ENCODE measurements at regions not wholly inside any gene's neighbourhood (a gene's known extent, or its start where the extent isn't known, plus 50 kb on each side); places are given as distances from the start of the nearest gene placed in this dataset.

DNA sequence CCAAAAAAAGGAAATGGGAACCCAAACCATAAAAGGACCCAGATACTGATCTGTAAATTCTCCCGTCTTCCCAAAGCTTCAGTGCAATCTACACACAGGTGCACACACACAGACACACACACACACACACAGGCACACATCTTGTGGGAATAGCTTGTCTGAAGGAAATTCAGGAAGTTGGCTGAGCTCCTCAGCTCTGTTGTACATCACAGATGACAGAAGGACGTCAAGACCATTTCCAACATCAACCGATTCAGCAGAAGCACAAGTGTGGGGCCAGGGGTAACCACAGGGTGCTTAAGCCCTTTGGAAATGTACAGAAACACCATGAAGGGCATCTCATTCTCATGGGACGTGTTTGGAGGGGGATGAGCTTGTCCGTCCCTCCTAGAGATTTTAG is 498.1 kb upstream of the PSMD7 start:
- no peak for DNase-seq

- no peak for DNase-seq
Observed at GRCh38 chr16:73797115-73797514, 499.5 kb upstream of the PSMD7 start.

DNA sequence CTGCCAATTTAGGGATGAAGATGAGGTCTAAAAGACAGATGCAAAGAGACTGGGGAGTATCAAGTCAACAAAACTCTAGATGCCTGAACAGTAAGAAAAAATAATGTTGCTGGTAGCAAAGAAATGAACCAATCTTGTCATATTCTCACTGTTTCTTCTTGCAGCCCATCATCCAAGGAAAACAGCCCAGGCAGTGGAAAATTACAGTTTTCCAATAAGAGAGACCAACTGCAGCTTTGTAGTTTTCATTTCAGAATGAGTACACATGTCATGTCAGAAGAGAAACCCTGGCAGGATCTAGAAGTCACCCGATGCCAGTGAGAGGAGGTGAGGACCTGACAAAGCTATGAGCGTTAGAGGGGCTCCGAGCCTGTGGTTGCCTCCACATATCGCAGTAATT is 500.4 kb upstream of the PSMD7 start:
- no peak for DNase-seq

DNA sequence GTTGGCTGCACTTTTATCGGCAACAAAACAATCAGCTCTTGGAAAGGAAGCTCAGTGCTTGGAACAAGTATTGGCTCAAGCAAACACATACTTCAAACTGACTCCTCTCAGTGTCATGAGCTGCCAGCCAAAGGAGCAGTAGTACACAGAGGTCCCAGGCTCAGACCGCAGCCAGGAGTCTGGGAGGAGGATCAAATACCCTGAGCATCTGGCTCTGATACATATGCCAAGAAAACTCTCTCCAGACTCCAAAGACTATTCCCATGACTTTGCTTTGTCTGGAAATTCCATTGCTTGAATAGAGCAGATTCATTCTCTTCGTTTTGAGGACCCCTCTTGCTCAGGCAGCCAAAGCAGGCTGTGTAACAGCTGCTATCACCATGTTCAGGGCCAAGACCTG is 501.6 kb upstream of the PSMD7 start:
- DNase-seq, result no peak

- DNase-seq, result no peak
Observed at GRCh38 chr16:73793871-73794437, 502.7 kb upstream of the PSMD7 start.

DNA sequence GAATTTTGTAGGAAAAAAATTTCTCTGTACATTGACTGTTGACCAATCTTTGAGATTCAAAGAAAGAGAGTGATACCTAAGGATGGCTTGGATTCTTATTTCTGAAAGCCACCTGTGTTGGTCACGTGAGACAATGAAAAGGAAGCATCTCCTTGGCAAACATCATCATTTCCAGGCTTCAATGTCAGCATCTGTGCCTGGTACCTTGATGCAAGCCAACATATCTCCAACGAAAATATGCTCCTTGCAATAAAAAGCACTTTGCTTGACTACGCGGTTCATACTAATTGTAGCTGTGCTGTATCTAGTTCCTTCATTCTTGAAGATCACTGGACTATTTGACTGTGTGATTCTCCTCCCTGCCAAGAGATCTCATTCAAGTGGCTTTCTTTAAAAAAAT is 503.4 kb upstream of the PSMD7 start:
- no peak for DNase-seq

GRCh38 chr16:73792199-73793020 is 504.2 kb upstream of the PSMD7 start:
- no peak for DNase-seq

GRCh38 chr16:73781297-73781696 is 515.3 kb upstream of the PSMD7 start:
- no peak for DNase-seq

DNA sequence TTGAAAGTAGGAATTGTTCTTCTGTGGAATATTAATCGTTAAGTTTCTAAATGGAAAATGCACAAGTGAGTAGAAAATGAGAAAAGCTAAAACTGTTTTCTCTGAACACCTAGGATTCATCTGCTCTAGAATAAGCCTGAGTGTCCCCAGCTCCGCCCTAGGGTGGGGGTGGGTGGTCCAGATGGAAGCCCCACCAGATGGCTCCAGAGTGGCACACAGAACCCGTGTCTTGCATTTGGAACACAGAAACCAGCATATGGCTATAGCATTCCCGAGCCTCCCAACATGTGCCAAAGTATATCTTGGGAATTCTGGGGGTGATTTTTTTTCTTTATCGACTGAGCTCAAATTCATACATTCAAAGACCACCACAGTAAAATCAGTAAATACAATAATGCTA is 517.7 kb upstream of the PSMD7 start:
- DNase-seq, result no peak

DNA sequence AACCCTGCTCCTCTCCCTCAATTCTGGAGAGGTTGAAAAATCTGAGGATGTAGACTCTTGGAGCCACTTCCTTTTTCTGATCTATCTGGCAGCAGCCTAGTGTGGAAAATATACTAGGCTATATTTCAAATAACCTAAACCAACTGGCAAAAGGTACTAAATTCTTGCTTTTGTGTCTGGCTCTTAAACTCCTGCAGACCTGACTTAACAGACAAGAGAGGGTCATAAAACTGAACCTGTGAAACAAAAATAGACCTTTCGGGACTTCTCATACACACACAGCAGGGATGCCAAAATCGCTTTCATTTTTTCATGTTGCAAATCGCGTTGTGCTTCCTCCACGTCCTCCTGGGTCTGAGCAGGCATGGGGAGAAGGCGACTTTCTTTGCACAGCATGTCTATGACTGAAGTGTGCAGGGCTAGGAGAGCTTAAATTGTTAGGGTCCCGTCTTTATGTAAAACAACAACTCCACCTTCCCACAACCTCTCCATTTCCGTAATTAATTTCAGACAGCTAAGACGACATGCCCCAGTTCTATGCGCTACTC is 520.7 kb upstream of the PSMD7 start:
- DNase-seq, result no peak

DNA sequence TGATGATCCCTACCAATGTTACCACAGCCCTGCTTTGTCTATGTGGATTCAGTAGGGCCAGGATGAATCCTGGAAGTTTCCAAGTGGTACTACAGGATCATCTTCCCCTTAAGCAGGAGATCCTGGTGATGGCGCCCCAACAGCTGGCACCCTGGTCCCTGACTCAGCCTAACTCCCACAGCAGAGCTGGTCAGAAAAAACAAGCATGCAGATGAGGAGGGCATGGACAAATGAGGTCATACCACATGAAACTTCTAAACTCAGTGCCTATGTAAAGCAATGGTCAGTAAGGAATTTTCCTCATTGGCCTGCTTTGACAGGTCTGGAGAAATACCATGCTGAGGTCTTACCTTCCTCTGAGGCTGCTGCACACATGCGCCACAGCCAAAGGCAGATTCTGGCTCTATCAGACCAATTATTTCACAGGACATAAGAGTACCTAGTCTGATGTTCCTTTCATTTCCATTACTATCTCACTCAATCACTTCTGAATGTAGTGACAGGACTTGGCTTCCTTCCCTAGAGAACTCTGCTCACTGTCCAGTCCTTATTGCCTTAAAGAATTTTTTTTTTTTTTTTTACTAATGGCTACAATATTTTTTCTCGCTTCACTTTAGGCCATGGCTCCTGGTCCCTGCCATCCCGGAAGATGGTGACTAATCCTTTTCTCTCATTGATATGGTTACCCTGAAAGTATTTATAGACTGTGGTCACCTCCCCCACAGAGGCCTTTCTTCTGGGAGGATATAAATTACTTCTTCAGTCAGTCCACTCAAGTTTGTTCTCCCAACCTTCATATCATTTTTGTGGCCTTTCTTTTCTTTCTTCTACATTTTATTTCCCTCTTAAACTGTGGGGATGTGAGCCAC is 525.2 kb upstream of the PSMD7 start:
- DNase-seq, result no peak

GRCh38 chr16:73768786-73769203 is 527.8 kb upstream of the PSMD7 start:
- DNase-seq, result no peak

DNA sequence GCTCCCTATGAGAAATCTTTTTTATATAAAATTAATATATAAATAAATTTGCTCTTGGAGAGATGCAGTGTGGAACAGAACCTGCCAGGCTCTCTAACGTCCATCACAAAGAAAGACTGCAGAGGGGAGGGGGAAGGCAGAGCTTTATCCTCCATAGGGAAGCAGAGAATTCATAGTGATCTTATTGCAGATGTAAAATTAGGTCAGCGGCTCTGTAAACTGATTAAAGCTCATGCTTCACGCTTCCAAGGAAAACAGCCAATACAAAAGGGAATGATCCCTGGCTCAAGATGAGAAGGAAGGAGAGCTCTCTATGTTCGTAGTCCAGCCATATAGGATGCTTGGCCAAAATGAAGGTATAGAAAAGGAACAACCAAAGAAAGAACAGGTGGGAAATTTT is 532.3 kb upstream of the PSMD7 start:
- no peak for DNase-seq

DNA sequence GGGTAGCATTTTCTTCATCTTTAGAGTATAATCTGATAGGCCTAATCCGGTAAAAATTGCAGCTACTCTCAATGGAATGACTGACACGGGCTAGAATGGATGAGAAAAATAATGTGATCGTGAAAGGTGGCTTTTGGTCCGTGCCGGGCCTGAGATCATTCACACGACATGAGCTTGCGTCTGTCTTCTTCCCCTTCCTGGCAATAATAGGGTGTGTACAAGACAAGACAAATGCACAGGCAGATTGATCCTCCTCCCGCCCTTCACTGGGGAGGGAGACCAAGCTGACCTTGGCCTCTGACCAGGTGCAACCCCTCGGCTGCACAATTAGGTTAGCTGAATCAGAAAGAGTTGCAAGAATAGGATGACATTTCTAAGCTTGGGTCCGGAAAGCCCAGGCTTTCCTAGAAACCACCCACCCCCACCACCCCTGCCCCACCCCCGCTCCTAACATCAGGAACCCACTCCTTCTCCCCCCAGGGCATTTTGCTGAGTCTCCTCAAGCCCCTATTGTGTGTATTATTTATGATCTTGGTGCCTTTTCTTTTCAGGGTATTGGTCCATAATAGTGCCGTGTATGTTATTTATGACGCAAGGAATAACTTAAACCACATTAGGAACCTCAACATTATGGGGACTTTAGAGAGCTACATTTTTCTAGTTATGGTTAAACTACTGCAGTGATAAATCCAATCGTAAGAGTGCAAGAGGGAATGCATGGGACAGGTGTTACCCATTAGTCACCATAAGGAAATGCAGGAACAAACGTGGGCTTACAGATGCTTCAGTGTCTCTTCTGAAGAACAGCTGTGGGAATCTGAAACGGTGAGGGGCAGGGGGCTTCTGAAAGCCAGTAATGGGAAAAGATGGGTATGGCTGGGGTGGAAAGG is 540.1 kb upstream of the PSMD7 start:
- no peak for DNase-seq

- no peak for DNase-seq
Observed at GRCh38 chr16:73753931-73754330, 542.7 kb upstream of the PSMD7 start.

DNA sequence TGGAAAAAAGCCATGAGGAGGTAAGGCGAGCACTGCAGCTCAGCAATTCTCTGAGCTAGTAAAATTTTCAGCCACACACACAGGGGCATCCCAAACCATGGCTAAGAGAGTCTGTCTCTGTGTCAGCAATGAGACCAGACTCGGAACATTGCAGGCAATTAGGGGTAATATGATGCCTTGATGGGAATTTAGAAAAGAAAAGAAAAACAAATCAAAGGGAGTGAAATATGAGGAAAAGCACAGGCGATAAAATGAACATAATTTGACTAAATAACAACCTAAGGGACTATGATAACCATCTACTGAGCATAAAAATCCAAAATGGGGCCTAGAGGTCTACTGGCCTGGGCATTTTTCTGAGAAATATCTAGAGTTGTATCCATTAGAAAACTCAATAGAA is 546.0 kb upstream of the PSMD7 start:
- DNase-seq, result no peak

DNA sequence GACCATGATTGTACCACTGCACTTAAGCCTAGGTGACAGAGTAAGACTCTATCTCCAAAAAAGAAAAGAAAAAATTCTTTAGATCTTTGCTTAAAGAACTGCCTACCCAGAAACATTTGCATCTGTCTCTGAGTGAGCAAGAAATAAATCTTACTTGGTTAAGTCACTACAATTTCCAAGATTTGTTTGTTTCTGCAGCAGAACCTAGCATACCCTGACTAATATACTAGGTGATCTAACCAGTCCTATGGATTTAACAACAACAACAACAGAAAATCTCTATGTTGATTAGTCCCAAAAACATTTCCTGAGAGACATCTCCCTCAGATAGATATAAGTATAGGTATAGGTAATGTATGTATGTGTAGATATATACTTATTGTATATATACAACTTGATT is 549.3 kb upstream of the PSMD7 start:
- DNase-seq, result no peak

- DNase-seq, result no peak
Observed at GRCh38 chr16:73746554-73746953, 550.1 kb upstream of the PSMD7 start.

DNA sequence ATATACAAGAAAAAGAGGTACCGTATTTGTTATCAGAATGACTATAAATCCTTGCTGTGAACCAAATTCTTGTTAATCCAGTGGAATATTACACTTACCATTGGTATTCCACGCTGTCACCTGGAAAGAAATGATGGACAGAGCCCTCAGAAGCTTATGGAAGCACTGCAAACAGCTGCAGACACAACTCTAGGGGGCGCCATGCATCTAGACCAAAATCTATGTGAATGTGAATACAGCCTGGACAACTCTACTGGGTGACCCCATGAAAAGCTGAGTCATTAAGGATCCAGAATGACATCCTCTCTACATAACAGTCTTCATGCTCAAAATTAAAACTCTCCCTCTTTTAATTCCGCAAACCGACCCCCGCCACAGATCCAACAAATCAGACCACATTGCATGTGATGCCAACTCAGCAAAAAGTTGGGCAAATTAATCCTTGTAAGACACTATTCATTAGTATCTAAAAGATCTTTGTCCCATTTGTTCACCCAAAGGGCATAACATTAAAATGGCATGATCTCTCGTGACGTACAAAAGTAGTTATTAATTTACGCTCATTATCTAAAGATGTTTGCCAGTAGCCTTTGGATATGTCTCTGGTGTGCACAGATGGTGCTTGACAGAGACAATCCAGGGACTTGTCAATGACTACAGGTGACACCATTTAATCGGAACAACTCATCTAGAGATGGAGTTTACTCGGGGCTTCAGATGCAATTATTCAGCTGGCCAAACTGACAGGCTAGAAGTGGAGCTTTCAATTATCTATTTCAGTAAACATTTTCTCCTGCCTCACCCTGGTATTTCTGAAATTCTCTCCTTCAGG is 552.7 kb upstream of the PSMD7 start:
- DNase-seq, result no peak

DNA sequence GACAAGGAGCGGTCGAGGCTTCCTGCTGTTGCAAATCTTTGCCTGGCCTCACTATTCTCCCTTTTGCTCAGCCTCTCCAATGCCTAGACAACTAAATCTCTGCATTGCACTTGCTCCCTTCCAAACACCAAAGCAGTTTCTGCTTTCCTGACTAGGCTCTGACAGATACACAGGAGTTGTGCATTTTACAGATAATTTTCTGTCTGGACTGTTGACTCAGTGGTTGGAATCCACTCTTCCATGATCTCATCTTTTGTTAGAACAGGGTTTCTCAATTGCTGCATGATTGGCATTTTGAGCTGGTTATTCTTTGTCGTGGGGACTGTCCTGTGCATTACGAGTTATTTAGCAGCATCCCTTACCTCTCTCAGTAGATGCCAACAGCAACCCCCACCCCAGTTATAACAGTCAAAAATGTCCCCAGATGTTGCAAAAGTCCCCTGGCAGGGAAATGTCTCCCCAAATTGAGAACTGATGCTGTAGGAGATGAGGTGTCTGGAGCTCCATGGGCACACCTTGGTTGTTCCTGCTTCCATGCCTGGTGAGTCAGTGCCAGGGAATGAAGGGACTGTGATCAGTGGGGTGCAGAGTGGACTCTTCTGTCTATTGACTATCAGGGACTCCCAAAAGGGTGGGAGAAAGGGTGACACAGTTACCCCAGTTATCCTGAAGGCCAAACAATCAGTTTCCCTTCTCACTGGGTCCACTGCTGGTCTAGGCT is 557.4 kb upstream of the PSMD7 start:
- no peak for DNase-seq

DNA sequence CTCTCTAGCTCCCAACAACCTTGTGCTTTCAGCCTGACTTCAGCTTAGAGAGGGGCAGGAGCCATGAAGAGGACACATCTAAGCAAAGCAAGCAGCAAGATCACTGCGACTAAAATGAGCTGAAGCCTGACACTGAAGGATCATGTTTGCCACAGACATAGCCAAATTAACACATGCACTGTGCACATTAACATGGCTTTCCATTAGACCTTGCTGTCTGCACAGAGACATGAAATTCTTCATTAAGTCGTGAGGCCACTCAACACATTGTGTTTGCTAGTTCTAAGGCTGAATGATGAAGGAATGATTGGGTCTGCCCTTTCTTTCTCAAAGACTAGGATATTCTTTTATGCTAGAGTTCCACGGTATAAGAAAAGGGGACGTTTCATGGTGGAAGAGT is 558.3 kb upstream of the PSMD7 start:
- DNase-seq, result no peak
